Brain microvascular endothelial cell (primary cell): ENCODE measurements at regions not wholly inside any gene's neighbourhood (a gene's known extent, or its start where the extent isn't known, plus 50 kb on each side); places are given as distances from the start of the nearest gene placed in this dataset.

ENCODE experiments used
- DNase-seq: peaks from one replicate; pipeline ENCODE4 v3.0.0-alpha.2; 2020
- H3K27ac ChIP-seq: fragments of 250-450 bp; sonication (Bioruptor Pico); 2 replicates; pipeline ENCODE4 v1.5.1; 2020; ENCODE audit warnings: mild to moderate bottlenecking, moderate library complexity
- H3K27me3 ChIP-seq: fragments of 250-450 bp; sonication (Bioruptor Pico); replicated peaks from 2 replicates; pipeline ENCODE4 v1.5.1; 2020; ENCODE audit warnings: mild to moderate bottlenecking
- H3K36me3 ChIP-seq: fragments of 250-450 bp; sonication (Bioruptor Pico); replicated peaks from 2 replicates; pipeline ENCODE4 v1.5.1; 2020; ENCODE audit warnings: mild to moderate bottlenecking
- H3K4me3 ChIP-seq: 2 replicates; pipeline ENCODE4 v1.5.1; 2011; ENCODE audit warnings: low read depth, mild to moderate bottlenecking, control low read depth, low read length, moderate library complexity
- CTCF ChIP-seq: IDR thresholded peaks from 2 replicates; pipeline ENCODE4 v1.5.1; 2011; ENCODE audit warnings: low read depth, mild to moderate bottlenecking, moderate library complexity, low read length, control low read depth, inconsistent platforms; ENCODE audit errors: missing control alignments
- in situ Hi-C: cut with HindIII; loops from 2 replicates; pipeline ENCODE4 v1.10.0; 2017; ENCODE audit warnings: low sequenced_read_pairs, low pct_ligation_motif_present

GRCh38 chr14:85382341-85382740 lies 147.6 kb upstream of the FLRT2 start:
- no peak overlapping the region for H3K27ac ChIP-seq
- no peaks in the 10 kb centered on the region for H3K36me3 ChIP-seq
- in situ Hi-C loops: no loop called here
- H3K4me3 ChIP-seq: no peak overlapping the region
- no peaks in the 10 kb centered on the region for H3K27me3 ChIP-seq
- DNase-seq: no peak
- no peak for TF ChIP-seq CTCF

GRCh38 chr14:85387181-85387580 lies 142.8 kb upstream of the FLRT2 start:
- TF ChIP-seq CTCF: no peak
- in situ Hi-C loops: no loop called here
- Histone ChIP-seq H3K36me3 (no peaks in the 10 kb centered on the region), H3K27ac (no peak overlapping the region), H3K27me3 (no peaks in the 10 kb centered on the region), H3K4me3 (no peak overlapping the region)
- DNase-seq: peak; percentile 9

GRCh38 chr14:85390236-85390635 lies 139.7 kb upstream of the FLRT2 start:
- in situ Hi-C loops: no loop called here
- H3K36me3 ChIP-seq: no peaks in the 10 kb centered on the region
- H3K27me3 ChIP-seq: no peaks in the 10 kb centered on the region
- no peak overlapping the region for H3K27ac ChIP-seq
- no peak for TF ChIP-seq CTCF
- no peak for DNase-seq
- no peak overlapping the region for H3K4me3 ChIP-seq

GRCh38 chr14:85391455-85391854 lies 138.5 kb upstream of the FLRT2 start:
- Histone ChIP-seq H3K27ac (no peak overlapping the region), H3K36me3 (no peaks in the 10 kb centered on the region), H3K27me3 (no peaks in the 10 kb centered on the region), H3K4me3 (no peak overlapping the region)
- in situ Hi-C loops: no loop called here
- TF ChIP-seq CTCF: no peak
- no peak for DNase-seq

GRCh38 chr14:85391892-85392291 lies 138.1 kb upstream of the FLRT2 start:
- no peak overlapping the region for H3K27ac ChIP-seq
- no peak overlapping the region for H3K4me3 ChIP-seq
- H3K36me3 ChIP-seq: no peaks in the 10 kb centered on the region
- DNase-seq: no peak
- in situ Hi-C loops: no loop called here
- H3K27me3 ChIP-seq: no peaks in the 10 kb centered on the region
- TF ChIP-seq CTCF: no peak

- H3K27me3 ChIP-seq: no peaks in the 10 kb centered on the region
- no peak overlapping the region for H3K27ac ChIP-seq
- no peak overlapping the region for H3K4me3 ChIP-seq
- H3K36me3 ChIP-seq: no peaks in the 10 kb centered on the region
- in situ Hi-C loops: no loop called here
- TF ChIP-seq CTCF: no peak
- DNase-seq: no peak
These were observed 130.8 kb upstream of the FLRT2 start for GRCh38 chr14:85399186-85399585.
